HPDE6-E6E7 (cell line): ENCODE measurements at regions not wholly inside any gene's neighbourhood (a gene's known extent, or its start where the extent isn't known, plus 50 kb on each side); places are given as distances from the start of the nearest gene placed in this dataset.
A peak's percentile ranks its signal among the peaks of the same experiment; 100 is the strongest.
"Not testable (repeated sequence)": the region's sequence is repeated elsewhere in the genome, so short reads cannot be mapped to it uniquely, and the experiment has no call there.

Experiments
- DNase-seq: peaks from one replicate; pipeline ENCODE4 v3.0.0; 2011; ENCODE audit warnings: missing footprints; ENCODE audit errors: extremely low spot score

DNA sequence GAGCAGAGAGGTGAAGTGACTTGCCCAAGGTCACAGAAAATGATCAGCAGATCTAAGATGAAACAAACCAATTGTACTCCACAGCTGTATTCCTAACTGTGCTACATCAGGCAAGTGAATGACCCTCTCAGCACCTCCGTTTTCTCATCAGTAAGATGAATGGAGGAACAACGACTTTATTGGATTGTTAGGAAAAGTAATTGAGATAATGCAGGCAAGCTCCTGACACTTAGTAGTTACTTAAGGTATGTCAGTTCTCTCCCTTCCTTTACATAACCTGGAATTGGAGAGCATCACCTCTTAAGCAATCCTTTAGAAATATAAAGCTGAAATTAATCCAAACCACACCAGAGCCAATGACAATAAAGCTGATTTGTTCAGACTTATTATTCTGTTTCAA lies 451.2 kb upstream of the CD180 start:
- DNase-seq, result no peak

GRCh38 chr5:67644221-67644920 lies 447.8 kb upstream of the CD180 start:
- no peak for DNase-seq

DNA sequence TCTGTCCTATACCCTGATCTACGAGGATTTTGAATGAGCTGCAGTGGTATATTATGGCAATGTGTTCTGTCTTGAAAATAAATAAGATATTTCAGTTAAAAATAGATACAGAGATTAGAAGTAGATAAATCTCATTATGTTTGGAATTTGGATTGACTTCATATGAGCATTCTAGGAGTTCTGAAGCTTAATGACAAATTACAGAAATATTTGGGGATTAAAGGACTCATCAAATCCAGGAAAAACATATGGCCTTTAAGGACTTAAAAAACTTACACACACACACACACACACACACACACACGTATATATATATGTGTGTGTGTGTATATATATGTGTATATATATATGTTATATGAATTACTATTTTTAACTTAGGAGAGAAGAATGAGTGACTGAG lies 446.9 kb upstream of the CD180 start:
- no peak for DNase-seq

- DNase-seq, result no peak
These were observed 443.4 kb upstream of the CD180 start for GRCh38 chr5:67639976-67640375.

DNA sequence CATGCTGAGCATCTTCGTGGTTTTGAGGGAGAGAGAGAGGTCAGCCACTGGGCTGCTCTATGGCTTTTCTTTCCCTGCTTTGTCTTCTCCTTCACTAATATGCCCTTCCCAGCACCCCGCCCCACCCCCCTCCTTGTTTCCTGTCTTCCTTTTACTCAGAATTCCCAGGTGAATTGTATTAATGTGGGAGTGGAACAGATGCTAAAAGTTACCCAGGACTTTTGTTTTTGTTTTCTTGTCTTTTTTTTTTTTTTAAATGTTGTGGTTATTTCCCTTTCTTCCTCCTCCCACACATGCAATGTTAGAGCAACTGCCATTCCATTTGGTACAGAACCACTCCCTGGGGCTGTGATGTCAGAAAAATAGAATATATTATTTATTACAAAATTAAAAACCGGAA lies 442.7 kb upstream of the CD180 start:
- no peak for DNase-seq

GRCh38 chr5:67636850-67637524 lies 440.4 kb upstream of the CD180 start:
- no peak for DNase-seq

DNA sequence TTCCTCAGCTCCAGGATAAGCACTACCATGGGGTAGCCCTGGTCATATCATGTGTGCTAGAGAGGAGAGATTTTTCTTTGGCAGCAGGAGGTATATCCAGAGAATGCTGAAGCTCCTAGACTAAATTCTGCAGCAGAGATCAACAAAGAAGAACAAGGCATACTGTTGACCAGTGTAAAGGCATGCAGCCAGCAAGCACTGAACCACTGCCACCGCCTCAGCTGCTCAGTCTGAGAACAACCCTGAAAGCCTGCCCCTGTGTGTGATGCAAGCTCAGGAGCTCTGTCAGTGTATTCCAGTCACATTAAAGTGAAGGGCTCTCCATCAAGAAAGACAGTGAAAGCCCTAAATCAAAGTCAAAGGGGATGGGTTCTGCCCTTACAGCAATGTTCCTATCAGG lies 439.5 kb upstream of the CD180 start:
- no peak for DNase-seq

DNA sequence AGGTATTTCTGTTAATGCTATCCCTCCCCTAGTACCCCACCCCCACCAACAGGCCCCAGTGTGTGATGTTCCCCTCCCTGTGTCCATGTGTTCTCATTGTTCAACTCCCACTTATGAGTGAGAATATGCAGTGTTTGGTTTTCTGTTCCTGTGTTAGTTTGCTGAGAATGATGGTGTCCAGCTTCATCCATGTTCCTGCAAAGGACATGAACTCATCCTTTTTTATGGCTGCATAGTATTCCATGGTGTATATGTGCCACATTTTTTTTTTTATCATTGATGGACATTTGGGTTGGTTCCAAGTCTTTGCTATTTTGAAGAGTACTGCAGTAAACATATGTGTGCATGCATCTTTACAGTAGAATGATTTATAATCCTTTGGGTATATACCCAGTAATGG lies 430.5 kb upstream of the CD180 start:
- not testable (repeated sequence) for DNase-seq

- no peak for DNase-seq
These were observed 426.5 kb upstream of the CD180 start for GRCh38 chr5:67623078-67623477.

DNA sequence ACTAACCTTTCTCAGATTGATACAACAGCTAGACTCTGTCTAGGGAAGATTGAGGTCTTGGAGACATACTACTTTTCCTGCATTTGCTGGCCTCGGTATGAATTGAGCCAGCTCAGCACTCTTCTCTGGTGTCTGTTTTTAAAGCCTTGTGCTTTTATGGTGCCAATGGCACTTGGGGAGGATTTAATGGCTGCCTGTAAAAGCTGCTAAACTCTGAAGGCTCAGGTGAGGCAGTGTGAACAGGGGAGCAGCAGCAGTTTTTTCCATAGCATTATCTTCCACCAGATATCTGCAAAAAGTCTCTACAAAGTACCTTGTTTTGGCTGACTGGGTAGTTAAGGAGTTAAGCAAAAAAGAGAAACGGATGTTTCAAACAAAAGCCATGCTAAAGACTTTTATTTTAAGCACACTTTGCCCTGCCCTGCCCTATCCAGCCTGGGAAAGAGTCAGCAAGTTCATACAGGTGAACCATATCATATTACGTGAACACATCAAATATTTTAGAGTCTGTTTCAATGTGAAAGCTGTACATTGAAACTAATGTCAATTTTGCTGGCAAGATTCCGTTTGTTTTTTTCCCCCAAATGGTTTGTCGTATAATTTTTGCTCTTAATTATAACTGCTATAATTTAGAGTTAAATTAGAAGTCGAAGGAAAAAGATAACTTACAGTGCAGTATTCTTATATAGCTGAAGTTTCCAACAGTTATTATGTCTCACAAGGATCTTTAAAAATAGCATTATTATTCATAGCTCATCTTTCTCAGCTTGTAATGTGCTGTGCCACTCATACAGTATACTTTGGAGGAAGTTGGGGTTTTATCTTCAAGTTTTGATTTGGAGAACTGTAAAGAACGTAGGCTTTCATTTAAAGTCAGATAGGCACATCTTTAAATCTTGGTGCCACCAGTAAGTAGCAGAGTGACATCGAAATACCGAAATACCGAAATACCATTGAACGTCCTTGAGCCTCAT lies 424.1 kb upstream of the CD180 start:
- DNase-seq, result peak; percentile 21

DNA sequence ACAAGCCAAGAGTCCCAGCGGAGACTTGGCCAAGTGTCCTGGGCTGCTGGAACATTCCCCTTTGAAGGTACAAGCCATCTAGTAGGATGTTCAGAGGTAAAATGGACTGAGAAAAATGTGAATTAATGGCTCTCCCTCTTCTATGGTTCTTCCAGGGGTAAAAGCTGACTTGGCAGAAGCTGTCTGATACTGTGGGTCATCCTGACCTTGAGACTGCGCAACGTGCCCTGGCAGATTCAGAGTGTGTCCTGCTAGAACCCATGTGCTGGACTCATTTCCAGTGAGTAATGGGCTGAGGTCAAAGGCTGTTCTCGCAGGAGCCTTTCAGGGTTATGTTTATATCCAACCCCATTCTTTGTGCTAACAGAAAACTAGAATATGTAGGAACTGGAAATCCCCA lies 423.0 kb upstream of the CD180 start:
- DNase-seq, result no peak

DNA sequence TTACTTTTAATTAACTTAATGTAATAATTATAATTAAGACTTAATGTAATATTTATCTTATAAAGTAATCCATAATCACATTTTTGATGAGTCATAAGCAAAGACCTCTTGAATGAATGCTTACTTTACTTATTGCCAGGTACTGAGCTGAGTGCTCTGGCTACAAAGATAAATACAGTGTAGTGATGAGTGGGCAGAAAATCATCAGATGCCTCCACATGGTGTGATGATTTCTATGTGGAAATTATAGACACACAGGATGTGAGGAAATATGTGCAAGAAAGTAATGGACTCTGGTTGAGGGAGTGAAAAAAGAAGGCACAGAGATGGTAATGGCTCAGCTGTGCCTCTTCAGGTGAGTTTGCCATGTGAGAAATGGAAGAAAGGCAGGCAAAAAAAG lies 422.6 kb upstream of the CD180 start:
- no peak for DNase-seq

DNA sequence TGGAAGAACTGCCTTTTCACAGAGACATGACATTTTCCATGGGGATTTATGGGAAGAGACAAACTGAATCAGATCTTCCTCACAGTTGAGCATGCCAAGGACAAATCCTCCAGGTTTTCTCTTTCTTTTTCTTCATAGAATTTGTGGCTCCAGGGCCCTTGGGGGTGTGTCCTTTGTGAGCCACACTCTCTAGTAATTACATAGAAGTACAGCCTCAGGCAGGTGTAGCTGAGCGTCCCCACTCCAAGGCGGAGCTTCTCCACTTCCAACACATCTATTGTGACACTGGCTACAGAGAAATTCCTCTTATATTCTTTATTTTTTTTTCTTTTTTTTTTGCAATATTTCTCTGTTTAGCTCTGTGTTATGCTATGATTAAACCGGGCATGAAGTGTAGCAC lies 420.5 kb upstream of the CD180 start:
- no peak for DNase-seq

- no peak for DNase-seq
These were observed 416.4 kb upstream of the CD180 start for GRCh38 chr5:67612961-67613360.

GRCh38 chr5:67610186-67610912 lies 413.8 kb upstream of the CD180 start:
- no peak for DNase-seq

GRCh38 chr5:67607958-67608357 lies 411.4 kb upstream of the CD180 start:
- DNase-seq, result no peak

DNA sequence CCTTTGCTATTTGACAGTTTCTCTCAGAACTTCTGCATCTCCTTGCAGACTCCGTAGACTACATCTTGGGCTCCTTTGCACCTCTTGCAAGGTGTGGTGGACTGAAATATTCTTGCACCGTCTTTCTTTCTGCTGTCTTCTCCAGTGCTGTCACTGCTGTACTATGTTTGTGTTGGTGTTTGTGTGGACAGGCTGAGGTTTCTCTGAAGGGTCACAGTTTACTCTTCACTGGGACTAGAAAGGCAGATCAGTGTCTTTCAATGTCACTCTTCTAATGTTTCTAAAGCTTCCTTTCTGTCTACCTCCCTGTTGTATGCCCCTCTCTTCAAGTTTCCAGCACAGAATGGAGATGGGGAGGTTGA lies 410.0 kb upstream of the CD180 start:
- DNase-seq, result no peak

- no peak for DNase-seq
These were observed 409.4 kb upstream of the CD180 start for GRCh38 chr5:67605730-67606585.

DNA sequence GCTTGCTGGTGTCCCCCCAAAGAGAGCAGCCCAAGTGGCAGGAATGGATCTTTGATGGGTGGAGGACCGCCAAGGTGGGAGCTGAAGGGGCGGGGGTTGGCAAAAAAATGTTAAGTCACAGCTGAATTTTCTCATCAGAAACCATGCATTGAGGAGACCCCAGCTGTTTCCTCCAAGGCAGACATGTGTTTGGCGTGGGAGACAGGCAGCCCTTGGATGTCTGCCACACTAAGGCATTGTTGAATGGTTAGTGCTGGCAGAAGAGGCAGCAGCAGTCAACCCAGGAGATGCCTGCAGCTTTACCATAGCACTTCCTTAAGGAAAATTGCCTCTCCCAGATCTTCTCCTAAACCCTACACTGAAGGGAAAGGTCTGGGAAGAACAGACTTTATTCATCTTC lies 394.9 kb upstream of the CD180 start:
- no peak for DNase-seq

- DNase-seq, result no peak
These were observed 391.8 kb upstream of the CD180 start for GRCh38 chr5:67588389-67588788.

- DNase-seq, result no peak
These were observed 384.6 kb upstream of the CD180 start for GRCh38 chr5:67581203-67581602.
